ENCODE measurements at regions not wholly inside any gene's neighbourhood (a gene's known extent, or its start where the extent isn't known, plus 50 kb on each side); places are given as distances from the start of the nearest gene placed in this dataset.

GRCh38 chr6:150535151-150535804 lies 64.4 kb upstream of the PLEKHG1 start:
- Histone ChIP-seq H3K36me3 (no peaks in the 10 kb centered on the region), H3K27ac (no peak overlapping the region), H3K27me3 (no peaks in the 10 kb centered on the region), H3K4me3 (no peak overlapping the region), H3K9me3 (no peaks in the 10 kb centered on the region), H3K4me1 (no peaks in the 10 kb centered on the region)
- DNase-seq (ENCODE audit: low spot score in 2 of 2): no peak
- no peak for TF ChIP-seq CTCF (IDR thresholded peaks at IDR 0.05)
- intact Hi-C loops (cut with DNase I): no loop called here

GRCh38 chr6:150535818-150536220 lies 63.9 kb upstream of the PLEKHG1 start:
- Histone ChIP-seq H3K4me1 (no peaks in the 10 kb centered on the region), H3K27me3 (no peaks in the 10 kb centered on the region), H3K36me3 (no peaks in the 10 kb centered on the region), H3K4me3 (no peak overlapping the region), H3K9me3 (no peaks in the 10 kb centered on the region), H3K27ac (no peak overlapping the region)
- intact Hi-C loops (cut with DNase I): no loop called here
- DNase-seq (ENCODE audit: low spot score in 2 of 2): no peak
- no peak for TF ChIP-seq CTCF (IDR thresholded peaks at IDR 0.05)

GRCh38 chr6:150536835-150537234 lies 62.9 kb upstream of the PLEKHG1 start:
- DNase-seq (ENCODE audit: low spot score in 2 of 2): no peak
- intact Hi-C loops (cut with DNase I): no loop called here
- no peak overlapping the region for H3K4me3 ChIP-seq
- no peaks in the 10 kb centered on the region for H3K9me3 ChIP-seq
- no peak overlapping the region for H3K27ac ChIP-seq
- TF ChIP-seq CTCF (IDR thresholded peaks at IDR 0.05): no peak
- H3K36me3 ChIP-seq: no peaks in the 10 kb centered on the region
- H3K4me1 ChIP-seq: no peaks in the 10 kb centered on the region
- H3K27me3 ChIP-seq: no peaks in the 10 kb centered on the region

GRCh38 chr6:150537491-150537890 lies 62.2 kb upstream of the PLEKHG1 start:
- H3K27me3 ChIP-seq: no peaks in the 10 kb centered on the region
- H3K36me3 ChIP-seq: no peaks in the 10 kb centered on the region
- no peaks in the 10 kb centered on the region for H3K9me3 ChIP-seq
- H3K4me3 ChIP-seq: no peak overlapping the region
- intact Hi-C loops (cut with DNase I): no loop called here
- H3K4me1 ChIP-seq: no peaks in the 10 kb centered on the region
- no peak for DNase-seq (ENCODE audit: low spot score in 2 of 2)
- no peak for TF ChIP-seq CTCF (IDR thresholded peaks at IDR 0.05)
- H3K27ac ChIP-seq: no peak overlapping the region

- no peaks in the 10 kb centered on the region for H3K36me3 ChIP-seq
- intact Hi-C loops (cut with DNase I): no loop called here
- DNase-seq (ENCODE audit: low spot score in 2 of 2): no peak
- no peaks in the 10 kb centered on the region for H3K9me3 ChIP-seq
- no peak for TF ChIP-seq CTCF (IDR thresholded peaks at IDR 0.05)
- no peaks in the 10 kb centered on the region for H3K27me3 ChIP-seq
- no peak overlapping the region for H3K4me3 ChIP-seq
- H3K4me1 ChIP-seq: no peaks in the 10 kb centered on the region
- H3K27ac ChIP-seq: no peak overlapping the region
Measured at GRCh38 chr6:150537893-150538292, 61.8 kb upstream of the PLEKHG1 start.

GRCh38 chr6:150539111-150539510 lies 60.6 kb upstream of the PLEKHG1 start:
- H3K27me3 ChIP-seq: no peaks in the 10 kb centered on the region
- H3K4me3 ChIP-seq: no peak overlapping the region
- TF ChIP-seq CTCF (IDR thresholded peaks at IDR 0.05): no peak
- DNase-seq (ENCODE audit: low spot score in 2 of 2): no peak
- H3K9me3 ChIP-seq: no peaks in the 10 kb centered on the region
- no peak overlapping the region for H3K27ac ChIP-seq
- intact Hi-C loops (cut with DNase I): no loop called here
- no peaks in the 10 kb centered on the region for H3K4me1 ChIP-seq
- H3K36me3 ChIP-seq: no peaks in the 10 kb centered on the region
